CD4-positive, alpha-beta T cell (primary cell): ENCODE measurements at regions not wholly inside any gene's neighbourhood (a gene's known extent, or its start where the extent isn't known, plus 50 kb on each side); places are given as distances from the start of the nearest gene placed in this dataset.

ENCODE experiments used
- ATAC-seq: fragments of 200-7000 bp; cut with Tn5 transposase; one replicate; pipeline ENCODE4 v1.10.0; 2022; ENCODE audit warnings: mild to moderate bottlenecking; ENCODE audit not compliant: poor library complexity
- CTCF ChIA-PET: fragments of 350-600 bp; sonication (Branson Sonifier 250); formaldehyde crosslinking; loops from one replicate; lab custom pipeline; 2021; ENCODE audit warnings: antibody characterized with exemption, inconsistent platforms; lab: Charles Lee
- POLR2A ChIA-PET: fragments of 350-600 bp; sonication (Branson Sonifier 250); formaldehyde crosslinking; loops from one replicate; lab custom pipeline; 2021; ENCODE audit warnings: antibody characterized with exemption, inconsistent platforms; lab: Charles Lee
- DNase-seq, 14 experiments: peaks; one replicate each; pipeline ENCODE4 v3.0.0-alpha.2; 2013 to 2020; ENCODE audit warnings: mixed read lengths in 2 of 14
- H3K27ac ChIP-seq, 2 donors: one replicate each; pipeline versions ENCODE4 v1.5.1 to v1.7.0; 2013; ENCODE audit warnings: low read length in 2 of 2, low read depth in 1 of 2, mild to moderate bottlenecking in 1 of 2
- H3K27me3 ChIP-seq, 2 experiments: 1 replicate in 1 of 2; 2 replicates in 1 of 2; pipeline versions ENCODE4 v1.6.1 to v1.7.0; 2013; ENCODE audit warnings: low read length in 2 of 2, control low read depth in 1 of 2, mild to moderate bottlenecking in 1 of 2, moderate library complexity in 1 of 2; ENCODE audit not compliant: insufficient read depth in 2 of 2, control insufficient read depth in 1 of 2
- H3K36me3 ChIP-seq: one replicate; pipeline ENCODE4 v1.6.1; 2013; ENCODE audit warnings: low read length, control low read depth; ENCODE audit not compliant: insufficient read depth
- H3K4me1 ChIP-seq: one replicate; pipeline ENCODE4 v1.6.1; 2013; ENCODE audit warnings: low read length, control low read depth; ENCODE audit not compliant: insufficient read depth
- H3K4me3 ChIP-seq: one replicate; pipeline ENCODE4 v1.5.1; 2013; ENCODE audit warnings: mild to moderate bottlenecking, low read length, moderate library complexity
- H3K9me3 ChIP-seq, 2 experiments: 1 replicate in 1 of 2; 2 replicates in 1 of 2; pipeline versions ENCODE4 v1.6.1 to v1.7.0; 2013; ENCODE audit warnings: low read length in 2 of 2, mild to moderate bottlenecking in 2 of 2, control low read depth in 1 of 2, moderate library complexity in 1 of 2; ENCODE audit not compliant: control insufficient read depth in 1 of 2, insufficient read depth in 1 of 2
- H3K27ac Mint-ChIP-seq: one replicate; pipeline ENCODE4 v1.8.0; 2020; ENCODE audit warnings: mixed read lengths
- H3K27me3 Mint-ChIP-seq: one replicate; pipeline ENCODE4 v1.8.0; 2021; ENCODE audit warnings: mixed read lengths
- H3K36me3 Mint-ChIP-seq: one replicate; pipeline ENCODE4 v1.8.0; 2021; ENCODE audit warnings: low read depth, mixed read lengths
- H3K4me1 Mint-ChIP-seq: one replicate; pipeline ENCODE4 v1.8.0; 2021; ENCODE audit warnings: low read depth, mixed read lengths
- H3K4me3 Mint-ChIP-seq: one replicate; pipeline ENCODE4 v1.8.0; 2020; ENCODE audit warnings: mild to moderate bottlenecking, mixed read lengths
- H3K9me3 Mint-ChIP-seq: one replicate; pipeline ENCODE4 v1.8.0; 2020; ENCODE audit warnings: mixed read lengths
- CTCF ChIP-seq: fragments of 200-600 bp; IDR thresholded peaks from one replicate; pipeline ENCODE4 v1.8.0; 2022; ENCODE audit warnings: antibody characterized with exemption, mild to moderate bottlenecking
- intact Hi-C, 2 experiments: fragments of 100-400 bp; cut with DNase I in 1 of 2; cut with micrococcal nuclease in 1 of 2; formaldehyde crosslinking; loops; one replicate each; pipeline versions ENCODE4 v1.15.1 to v1.9.0; 2023 to 2025; cut with DNase I, micrococcal nuclease

DNA sequence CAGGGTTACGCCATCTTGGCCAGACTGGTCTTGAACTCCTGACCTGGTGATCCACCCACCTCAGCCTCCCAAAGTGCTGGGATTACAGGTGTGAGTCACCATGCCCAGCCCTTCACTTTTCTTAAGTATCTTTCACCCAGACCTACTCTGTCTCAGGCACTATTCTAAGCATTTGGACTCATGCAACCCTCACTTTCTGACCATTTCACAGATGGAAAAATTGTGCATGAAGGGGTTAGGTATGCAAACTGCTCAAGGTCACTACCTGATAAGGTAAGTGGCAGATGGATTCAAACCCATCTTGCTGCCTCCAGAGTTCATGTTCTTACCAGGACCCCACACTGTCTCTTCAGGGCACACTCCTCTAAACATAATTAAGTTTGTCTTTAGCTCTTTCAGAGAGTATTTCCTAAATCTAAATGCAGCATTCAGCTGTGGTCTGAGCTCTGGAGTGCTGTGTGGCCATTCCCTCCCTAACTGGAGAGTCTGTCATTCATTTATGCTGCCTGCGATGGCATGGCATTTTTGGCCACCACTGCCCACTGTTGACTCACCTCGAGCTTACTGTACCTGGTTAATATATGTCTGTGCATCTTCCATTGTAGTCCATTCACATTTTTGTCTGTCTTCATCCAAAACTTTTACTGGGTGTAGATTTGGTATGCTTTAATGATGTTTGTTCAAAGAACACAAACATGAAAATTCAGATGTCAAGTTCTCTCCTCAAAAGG is 88.4 kb downstream of the CCDC71L start:
- no peaks in the 10 kb centered on the region for H3K36me3 Mint-ChIP-seq
- DNase-seq (no peak), ATAC-seq (no peak)
- peaks cover 4% of the 10 kb centered on the region for H3K27me3 Mint-ChIP-seq
- H3K4me1 ChIP-seq = no peaks in the 10 kb centered on the region
- no peak overlapping the region for H3K4me3 Mint-ChIP-seq
- H3K27ac ChIP-seq = no peak overlapping the region
- ChIA-PET POLR2A (no interaction called here), CTCF (no interaction called here)
- no peaks in the 10 kb centered on the region for H3K9me3 ChIP-seq
- peaks cover 0 to 2% of the 10 kb centered on the region in 2 experiments for H3K27me3 ChIP-seq
- intact Hi-C loops = no loop called here
- H3K36me3 ChIP-seq = no peaks in the 10 kb centered on the region
- no peak overlapping the region for H3K4me3 ChIP-seq
- H3K9me3 Mint-ChIP-seq = no peaks in the 10 kb centered on the region
- TF ChIP-seq CTCF = no peak
- no peaks in the 10 kb centered on the region for H3K4me1 Mint-ChIP-seq
- no peak overlapping the region for H3K27ac Mint-ChIP-seq

DNA sequence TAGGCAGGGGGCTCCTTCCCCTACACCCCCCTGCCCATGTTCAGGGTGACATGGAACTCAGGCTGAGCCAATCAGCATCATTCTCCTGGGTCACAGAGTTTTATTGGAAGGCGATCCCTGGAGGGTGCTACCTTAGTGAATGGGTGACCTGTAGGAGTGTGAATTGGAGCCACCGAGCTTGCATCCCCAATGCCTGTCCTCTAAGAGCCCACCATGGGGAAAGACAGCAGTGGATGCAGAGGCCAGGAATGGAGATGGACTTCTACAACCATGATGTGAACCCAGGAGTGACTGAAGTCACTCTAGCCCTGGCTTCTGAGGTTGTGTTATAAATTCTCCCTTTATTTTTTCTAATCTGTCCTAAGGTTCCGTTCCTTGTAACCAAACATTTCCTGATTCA is 89.4 kb downstream of the CCDC71L start:
- Histone ChIP-seq H3K4me1 (no peaks in the 10 kb centered on the region), H3K27ac (no peak overlapping the region), H3K36me3 (no peaks in the 10 kb centered on the region), H3K4me3 (no peak overlapping the region), H3K27me3 (peaks cover 0 to 2% of the 10 kb centered on the region in 2 experiments), H3K9me3 (no peaks in the 10 kb centered on the region)
- Mint-ChIP-seq H3K27me3 (peaks cover 4% of the 10 kb centered on the region), H3K4me1 (no peaks in the 10 kb centered on the region), H3K36me3 (no peaks in the 10 kb centered on the region), H3K9me3 (no peaks in the 10 kb centered on the region), H3K27ac (no peak overlapping the region), H3K4me3 (no peak overlapping the region)
- ATAC-seq (no peak), DNase-seq (no peak)
- POLR2A ChIA-PET = no interaction called here
- intact Hi-C loops = no loop called here
- CTCF ChIA-PET = no interaction called here
- no peak for TF ChIP-seq CTCF

DNA sequence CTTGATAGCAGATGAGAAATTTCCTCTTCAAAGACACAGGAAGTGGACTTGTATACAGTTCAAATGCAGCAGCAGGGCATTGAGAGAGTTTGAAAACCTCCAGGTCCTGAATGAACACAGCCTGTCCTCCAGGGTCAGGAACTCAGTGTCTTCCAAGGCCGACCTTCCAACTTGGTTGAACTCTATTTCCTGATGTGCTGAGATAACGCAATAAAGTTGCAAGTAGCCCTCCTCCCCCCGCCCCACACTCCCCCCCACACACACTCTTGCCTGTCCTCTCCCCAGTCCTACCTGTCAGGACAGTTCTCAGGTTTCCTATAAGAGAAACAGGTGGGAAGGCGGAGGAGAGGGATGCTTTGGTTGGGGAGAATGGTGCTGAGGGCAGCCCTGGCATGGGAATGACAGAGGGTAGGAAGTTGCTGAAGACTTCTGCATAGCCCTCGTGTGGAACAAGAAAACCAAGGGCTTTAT is 90.0 kb downstream of the CCDC71L start:
- Histone ChIP-seq H3K4me1 (no peaks in the 10 kb centered on the region), H3K27me3 (peaks cover 0 to 2% of the 10 kb centered on the region in 2 experiments), H3K9me3 (no peaks in the 10 kb centered on the region), H3K27ac (no peak overlapping the region), H3K4me3 (no peak overlapping the region), H3K36me3 (no peaks in the 10 kb centered on the region)
- no peaks in the 10 kb centered on the region for H3K36me3 Mint-ChIP-seq
- peaks cover 4% of the 10 kb centered on the region for H3K27me3 Mint-ChIP-seq
- POLR2A ChIA-PET = no interaction called here
- ATAC-seq (no peak), DNase-seq (no peak)
- intact Hi-C loops = no loop called here
- H3K9me3 Mint-ChIP-seq = no peaks in the 10 kb centered on the region
- H3K27ac Mint-ChIP-seq = no peak overlapping the region
- CTCF ChIA-PET = no interaction called here
- no peak for TF ChIP-seq CTCF
- no peaks in the 10 kb centered on the region for H3K4me1 Mint-ChIP-seq
- H3K4me3 Mint-ChIP-seq = no peak overlapping the region
